LNCAP (cell line): ENCODE measurements at regions not wholly inside any gene's neighbourhood (a gene's known extent, or its start where the extent isn't known, plus 50 kb on each side); places are given as distances from the start of the nearest gene placed in this dataset.
A peak's percentile ranks its signal among the peaks of the same experiment; 100 is the strongest.

Source experiments
- TF ChIP-seq, protein P1 (sequence below): fragments of 450-650 bp; IDR thresholded peaks from 2 replicates; pipeline ENCODE4 v1.5.1; 2017; ENCODE audit warnings: mild to moderate bottlenecking

DNA sequence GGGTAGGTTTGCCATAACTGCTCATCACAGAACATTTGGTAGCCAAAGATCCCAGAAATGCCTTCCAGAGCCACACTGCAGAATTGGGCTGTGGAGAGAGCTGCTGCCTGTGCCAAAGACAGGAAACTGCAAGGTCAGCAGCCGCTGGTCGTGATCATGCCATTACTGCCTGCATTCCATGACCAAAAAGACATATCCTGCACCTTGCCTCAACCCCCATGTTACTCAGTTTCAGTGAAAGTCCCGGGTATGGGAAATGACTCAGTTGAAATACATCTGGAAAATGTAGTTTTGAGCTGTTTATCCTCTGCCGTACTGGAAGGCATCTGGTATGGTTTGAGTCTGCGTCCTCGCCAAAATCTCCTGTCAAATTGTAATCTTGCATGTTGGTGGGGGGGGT, 161.7 kb downstream of the FCRL5 start:
- TF ChIP-seq, protein P1, sequence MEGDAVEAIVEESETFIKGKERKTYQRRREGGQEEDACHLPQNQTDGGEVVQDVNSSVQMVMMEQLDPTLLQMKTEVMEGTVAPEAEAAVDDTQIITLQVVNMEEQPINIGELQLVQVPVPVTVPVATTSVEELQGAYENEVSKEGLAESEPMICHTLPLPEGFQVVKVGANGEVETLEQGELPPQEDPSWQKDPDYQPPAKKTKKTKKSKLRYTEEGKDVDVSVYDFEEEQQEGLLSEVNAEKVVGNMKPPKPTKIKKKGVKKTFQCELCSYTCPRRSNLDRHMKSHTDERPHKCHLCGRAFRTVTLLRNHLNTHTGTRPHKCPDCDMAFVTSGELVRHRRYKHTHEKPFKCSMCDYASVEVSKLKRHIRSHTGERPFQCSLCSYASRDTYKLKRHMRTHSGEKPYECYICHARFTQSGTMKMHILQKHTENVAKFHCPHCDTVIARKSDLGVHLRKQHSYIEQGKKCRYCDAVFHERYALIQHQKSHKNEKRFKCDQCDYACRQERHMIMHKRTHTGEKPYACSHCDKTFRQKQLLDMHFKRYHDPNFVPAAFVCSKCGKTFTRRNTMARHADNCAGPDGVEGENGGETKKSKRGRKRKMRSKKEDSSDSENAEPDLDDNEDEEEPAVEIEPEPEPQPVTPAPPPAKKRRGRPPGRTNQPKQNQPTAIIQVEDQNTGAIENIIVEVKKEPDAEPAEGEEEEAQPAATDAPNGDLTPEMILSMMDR: no peak

DNA sequence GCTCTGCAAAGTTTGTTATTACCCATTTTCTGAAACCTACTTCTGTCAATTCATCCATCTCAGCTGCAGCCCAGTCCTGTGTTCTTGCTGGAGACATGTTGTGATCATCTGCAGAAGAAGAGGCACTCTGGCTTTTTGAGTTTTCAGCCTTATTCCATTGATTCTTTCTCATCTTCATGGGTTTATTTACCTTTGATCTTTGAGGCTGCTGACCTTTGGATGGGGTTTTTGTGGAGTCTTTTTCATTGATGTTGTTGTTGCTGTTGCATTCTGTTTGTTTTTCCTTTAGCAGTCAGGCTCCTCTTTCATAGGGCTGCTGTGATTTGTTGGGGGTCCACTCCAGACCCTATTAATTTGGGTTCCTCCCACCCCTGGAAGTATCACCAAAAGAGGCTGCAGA, 164.3 kb downstream of the FCRL5 start:
- TF ChIP-seq, protein P1: no peak

DNA sequence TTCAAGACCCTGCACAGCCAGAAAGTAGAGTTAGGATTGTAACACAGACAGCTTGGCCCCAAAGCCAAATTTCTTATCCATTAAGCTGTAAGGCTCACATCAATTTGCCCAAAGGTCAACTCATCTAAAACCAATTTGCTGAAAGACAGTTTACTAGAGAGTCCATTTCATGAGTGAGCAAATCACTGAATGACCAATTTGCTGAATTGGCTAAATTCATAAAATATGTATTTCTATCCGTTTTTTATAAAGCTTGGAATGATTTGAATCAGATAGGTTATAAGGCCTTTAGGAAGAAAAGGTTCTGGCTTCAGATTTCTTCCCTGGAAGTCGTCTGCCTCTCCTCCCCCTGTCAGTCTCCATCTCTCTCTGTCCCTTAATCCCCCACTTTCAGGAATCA, 168.1 kb downstream of the FCRL5 start:
- TF ChIP-seq, protein P1: no peak

DNA sequence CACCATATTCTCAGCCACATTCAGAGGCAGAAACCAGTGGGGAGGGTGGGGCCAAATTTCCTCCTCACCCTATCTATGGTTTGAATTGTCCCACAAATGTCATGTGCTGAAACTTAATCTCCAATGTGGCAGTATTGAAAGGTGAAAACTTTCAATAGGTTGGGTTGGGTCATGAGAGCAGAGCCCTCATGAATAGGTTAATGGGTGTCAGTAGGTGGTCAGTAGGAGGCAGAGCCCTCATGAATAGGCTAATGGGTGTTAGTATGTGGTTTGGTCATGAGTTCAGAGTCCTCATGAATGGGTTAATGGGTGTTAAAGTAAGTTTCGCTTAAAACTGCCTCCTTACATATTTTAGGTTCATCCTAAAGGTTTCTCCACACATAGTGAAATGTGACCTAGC, 170.0 kb downstream of the FCRL5 start:
- TF ChIP-seq, protein P1: no peak

DNA sequence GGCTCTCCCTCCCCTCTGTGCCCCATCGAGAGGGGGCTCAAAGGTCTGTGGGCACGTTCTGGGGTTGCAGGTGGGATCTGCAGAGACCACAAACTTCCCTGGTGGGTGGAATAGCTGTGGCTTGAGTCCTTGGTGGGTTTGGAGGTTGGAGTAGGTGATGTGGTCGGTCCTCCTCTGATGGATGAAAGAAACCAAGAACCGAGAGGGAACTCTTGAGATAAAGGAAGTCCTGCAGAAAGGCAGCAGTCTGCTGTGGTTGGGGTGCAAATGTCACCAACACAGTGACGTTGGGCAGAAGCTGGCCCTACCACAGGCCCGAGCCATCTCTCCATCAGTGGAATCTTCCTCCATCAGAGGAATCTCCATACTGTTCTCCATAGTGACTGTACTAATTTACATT, 171.8 kb downstream of the FCRL5 start:
- TF ChIP-seq, protein P1: no peak

DNA sequence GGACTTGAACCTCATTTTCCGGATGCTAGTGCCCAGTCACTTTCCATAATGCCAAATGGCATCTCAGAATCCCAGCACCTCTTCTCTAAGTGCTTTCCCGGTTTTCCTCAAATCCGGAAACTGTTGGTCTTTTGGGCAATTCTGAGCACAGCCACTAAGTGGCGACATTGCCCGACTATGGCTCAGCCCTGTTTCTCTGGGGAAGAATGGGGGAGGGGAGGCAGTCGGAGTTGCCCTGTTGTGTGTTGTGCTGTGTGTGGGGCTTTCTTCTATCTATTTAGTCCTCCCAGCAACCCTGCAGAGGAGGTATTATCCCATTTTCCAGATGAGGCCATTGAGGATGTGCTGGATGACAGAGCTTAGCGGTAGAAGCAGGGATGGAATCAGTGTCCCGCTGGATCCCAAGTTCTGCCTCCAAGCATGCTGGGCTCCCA, 175.0 kb downstream of the FCRL5 start:
- TF ChIP-seq, protein P1: peak; percentile 65

DNA sequence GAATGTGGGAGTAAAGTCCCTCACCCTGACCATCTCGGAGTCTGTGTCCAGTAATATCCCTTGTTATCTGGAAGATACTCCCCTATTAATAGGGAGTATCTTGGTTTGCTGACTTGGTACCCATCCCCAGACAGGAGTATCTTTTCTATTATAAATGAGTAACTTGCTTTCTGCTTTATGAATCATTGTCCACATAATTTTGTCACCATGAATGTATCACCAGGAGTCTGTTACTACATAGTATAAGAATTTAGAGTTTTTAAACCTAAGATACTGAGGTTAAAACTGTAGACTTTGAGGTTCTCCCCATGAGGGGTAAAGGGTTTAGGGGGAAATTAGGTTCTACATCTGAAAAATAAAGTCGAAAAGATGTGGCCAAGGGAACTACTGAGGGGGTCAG, 175.6 kb downstream of the FCRL5 start:
- TF ChIP-seq, protein P1: no peak

DNA sequence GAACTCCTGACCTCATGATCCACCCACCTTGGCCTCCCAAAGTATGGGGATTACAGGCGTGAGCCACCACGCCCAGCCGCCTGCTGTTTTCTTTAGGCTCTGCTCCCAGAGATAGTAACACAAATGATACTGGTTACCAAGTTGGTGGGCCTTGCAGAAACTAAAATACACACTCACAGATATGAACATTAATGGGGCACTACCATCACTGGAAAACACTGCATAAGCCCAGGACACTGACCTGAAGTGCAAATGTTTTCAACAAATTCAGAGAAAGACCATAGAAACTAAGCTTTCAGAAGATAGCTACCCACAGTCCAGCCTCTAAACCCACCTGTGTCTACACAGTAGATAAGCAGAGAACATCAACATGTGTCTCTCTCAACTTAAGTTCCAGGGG, 180.5 kb downstream of the FCRL5 start:
- TF ChIP-seq, protein P1: no peak
